ENCODE measurements at regions not wholly inside any gene's neighbourhood (a gene's known extent, or its start where the extent isn't known, plus 50 kb on each side); places are given as distances from the start of the nearest gene placed in this dataset.

DNA sequence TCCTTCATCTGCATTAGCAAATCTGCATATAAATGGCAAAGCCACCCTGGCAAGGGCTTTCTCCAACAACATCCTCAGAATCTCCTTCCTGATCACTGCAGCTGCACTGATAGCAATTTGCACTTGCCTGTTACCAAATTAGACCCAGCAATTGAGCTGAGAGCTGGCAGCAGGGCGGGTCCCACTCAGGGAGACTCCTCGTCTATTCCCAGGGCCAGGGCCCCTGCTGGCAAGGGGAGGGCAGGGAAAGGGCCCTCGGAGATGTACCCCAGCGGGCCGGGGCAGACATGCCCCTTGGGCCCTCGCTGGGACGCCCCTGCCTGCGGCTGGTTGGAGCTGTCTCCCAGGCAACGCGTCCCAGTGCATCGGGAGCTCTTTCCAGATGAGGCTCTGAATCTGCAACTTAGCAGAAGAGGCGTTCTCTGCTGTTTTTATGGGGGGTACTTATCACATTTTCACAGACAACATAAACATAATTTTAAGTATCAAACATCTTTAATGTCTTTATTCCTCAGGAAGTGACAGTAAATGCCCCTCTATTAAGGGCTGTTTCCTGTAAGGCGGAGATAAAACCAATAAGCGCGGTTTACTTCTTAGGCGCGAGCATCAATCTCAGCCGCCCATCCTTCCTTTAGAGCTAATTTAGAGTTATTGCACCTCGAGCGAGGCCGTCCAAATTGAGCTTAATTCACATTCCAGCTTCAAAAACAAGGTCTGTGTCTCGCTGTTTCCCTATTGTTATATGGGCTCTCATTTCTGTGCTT, 249.0 kb upstream of the PPP2R2D start:
- DNase-seq (ENCODE audit: low read depth), result no peak

DNA sequence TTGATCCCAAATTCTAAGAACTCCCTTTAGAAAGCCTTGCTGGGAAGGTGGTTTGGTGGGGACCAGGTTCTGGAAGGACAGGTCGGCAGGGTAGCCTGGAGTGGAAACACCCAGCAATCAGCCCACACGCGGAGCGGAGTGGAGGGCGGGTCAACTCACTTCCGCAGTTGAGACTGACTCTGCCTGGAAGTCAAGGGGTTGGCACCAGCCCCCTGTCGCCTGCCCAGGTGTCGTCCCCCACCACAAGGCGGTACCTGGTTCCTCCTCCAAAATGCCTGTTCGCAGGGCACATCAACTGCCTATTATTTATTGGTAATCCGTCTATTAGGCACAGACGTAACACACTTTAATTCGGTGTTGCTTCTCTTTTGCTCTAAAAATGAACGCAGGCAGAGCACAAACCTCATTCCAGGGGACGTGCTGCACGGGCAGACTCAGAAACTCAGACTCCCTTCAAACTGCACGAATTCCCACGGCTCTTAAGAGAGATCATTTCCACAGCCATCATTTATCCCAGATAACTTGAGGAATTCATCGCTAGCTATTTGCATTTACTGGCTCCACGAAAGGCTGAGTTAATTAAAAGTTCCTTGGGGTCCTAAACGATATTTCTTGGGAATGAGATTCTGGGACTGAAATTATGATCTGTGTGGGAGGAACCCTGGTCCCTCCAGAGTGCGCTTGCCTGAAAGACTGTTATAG, 248.2 kb upstream of the PPP2R2D start:
- DNase-seq (ENCODE audit: low read depth), result no peak

DNA sequence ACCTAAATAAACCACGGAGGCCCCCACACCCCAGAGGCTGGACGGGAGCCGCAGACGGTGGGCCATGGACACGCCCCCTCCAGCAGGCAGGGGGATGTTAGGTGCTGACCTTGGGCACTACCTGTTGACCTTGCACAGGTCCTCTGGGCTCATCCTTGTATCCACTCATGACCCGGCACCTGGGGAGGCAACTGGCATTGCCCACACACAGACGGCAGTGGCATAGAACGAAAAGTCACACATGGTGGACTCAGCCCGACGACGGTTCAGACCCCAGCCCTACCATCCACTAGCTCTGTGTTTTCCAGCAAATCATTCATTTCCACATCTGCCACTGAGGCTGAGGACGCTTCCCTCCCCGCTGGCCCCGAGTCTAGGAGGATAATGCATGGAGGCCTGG, 247.7 kb upstream of the PPP2R2D start:
- no peak for DNase-seq (ENCODE audit: low read depth)

DNA sequence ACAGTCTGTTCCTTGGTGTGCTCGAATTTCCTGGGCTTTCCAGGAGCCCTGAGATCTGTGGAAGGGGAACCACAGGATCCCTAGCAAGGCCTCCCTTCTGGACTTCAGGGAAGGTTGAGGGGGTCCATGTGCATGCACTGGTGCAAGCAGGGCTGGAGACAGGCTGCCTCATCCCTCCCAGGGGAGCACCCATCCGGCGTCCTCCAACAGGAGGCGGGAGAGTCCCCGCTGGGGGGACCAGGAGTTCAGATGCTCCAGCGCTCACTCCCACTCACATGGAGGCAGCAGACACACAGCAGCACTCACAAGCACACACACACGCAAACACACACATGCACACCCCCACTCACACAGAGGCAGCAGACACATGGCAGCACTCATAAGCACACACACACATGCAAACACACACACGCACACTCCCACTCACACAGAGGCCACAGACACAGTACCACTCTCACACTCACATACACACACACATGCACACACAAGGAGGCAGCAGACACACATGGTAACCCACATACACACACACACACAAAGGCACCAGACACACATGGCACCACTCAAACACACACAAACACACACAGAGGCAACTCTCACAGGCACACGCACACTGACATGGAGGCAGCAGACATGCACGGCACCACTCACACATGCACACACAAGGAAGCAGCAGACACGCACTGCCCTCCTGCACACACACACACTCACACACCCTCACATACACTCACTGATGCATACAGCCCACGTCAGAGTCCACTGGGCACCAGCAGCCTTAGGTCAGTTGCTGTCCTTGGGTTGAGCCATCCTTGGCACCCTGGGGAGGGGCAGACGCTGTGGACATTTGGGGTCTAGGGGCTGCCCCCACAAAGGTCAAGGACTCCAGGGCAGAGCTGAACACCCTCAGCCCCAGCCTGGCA, 247.0 kb upstream of the PPP2R2D start:
- no peak for DNase-seq (ENCODE audit: low read depth)

DNA sequence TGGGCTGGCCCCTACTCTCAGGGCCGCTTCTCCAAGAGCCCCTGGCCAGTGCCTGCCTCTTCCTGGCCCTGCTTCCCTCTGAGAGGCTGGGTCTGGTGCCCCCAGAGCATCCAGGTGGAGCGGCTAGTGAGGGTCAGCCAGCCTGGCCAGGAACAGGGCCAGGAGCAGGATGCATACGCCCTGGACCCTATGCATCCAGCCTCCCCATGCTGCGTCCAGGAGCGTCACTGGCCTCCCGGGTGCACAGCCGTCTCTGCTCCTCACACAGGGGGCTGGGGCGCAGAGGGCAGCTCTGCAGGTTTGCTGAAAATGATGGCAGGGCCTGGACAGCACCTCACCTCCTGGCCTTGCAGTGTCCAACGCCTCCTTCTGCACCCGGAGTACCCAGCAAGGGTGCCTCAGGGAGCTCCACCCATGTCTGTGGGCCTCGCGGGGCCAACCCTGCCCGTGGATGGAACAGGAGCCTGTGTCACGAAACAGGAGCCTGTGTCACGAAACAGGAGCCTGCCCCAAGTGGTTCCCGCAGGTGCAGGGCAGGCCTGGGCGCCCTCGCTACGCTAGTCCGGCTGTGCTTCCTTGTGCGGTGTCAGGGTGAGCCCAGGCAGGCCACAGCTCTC, 246.2 kb upstream of the PPP2R2D start:
- no peak for DNase-seq (ENCODE audit: low read depth)

DNA sequence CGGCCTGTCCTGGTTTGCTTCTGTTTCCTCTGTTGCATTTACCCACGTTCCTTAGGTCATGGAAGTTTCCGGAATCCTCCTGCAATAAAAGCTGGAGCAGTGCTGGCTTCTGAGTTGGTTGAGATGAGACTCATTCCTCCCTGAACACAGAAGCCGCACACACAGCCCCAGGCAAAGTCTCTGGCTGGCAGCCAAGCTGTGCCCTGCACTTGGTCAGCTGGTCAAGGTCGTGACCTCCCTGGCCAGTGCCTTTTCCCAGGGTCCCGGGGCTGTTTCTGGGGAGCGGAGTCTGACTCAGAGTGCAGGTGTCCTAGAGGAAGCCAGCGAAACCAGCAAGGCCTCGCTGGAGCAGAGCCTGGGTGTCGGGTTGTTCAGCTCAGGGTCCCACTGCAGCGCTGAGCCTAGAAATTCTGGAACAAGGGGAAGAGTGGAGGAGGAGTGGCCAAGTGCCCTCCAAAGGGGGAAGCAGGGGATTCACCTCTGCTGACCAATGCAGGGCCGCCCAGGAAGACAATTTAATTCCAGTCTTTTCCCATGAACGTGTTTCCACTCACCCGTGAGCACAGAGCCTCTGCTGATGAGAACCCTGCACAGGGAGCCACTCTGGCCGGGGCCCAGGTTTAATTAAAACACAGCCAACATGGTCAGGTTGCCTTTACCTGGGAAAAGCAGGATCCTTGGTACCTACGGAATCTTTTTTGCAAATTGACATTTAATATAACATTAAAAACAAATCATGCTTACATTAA, 245.5 kb upstream of the PPP2R2D start:
- no peak for DNase-seq (ENCODE audit: low read depth)

DNA sequence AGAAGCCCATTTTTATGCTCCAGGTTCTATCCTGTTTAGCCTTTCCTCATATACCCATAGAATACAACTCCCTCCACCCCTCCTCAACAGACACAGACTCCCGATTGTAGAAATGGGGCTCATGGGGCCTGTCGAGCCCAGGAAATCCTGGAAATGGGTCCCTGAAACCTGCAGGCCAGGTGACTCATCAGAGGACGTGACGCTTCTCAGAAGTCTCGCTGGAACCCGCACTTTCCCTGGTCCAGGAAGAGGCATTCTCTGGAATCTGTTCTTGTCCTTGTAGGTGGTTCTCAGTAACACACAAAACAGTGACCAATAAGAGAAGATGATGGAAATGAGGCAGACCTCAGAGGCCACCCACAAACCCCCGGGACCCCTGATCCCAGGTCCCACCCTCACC, 244.8 kb upstream of the PPP2R2D start:
- DNase-seq (ENCODE audit: low read depth), result no peak

DNA sequence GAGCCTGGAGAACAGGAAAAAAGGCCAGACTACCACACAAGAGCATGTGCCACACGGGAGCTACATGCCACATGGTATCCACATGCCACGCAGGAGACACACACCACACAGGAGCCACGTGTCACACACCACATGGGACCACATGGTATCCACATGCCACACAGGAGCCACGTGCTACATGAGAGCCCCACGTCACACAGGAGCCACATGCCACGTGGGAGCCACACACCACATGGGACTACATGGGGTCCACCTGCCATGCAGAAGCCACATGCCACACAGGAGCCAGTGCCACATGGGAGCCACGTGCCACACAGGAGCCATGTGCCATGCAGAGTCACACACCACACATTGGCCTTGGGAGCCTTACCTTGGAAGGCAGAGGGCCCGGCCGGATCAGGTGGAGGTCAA, 244.4 kb upstream of the PPP2R2D start:
- DNase-seq (ENCODE audit: low read depth), result no peak

DNA sequence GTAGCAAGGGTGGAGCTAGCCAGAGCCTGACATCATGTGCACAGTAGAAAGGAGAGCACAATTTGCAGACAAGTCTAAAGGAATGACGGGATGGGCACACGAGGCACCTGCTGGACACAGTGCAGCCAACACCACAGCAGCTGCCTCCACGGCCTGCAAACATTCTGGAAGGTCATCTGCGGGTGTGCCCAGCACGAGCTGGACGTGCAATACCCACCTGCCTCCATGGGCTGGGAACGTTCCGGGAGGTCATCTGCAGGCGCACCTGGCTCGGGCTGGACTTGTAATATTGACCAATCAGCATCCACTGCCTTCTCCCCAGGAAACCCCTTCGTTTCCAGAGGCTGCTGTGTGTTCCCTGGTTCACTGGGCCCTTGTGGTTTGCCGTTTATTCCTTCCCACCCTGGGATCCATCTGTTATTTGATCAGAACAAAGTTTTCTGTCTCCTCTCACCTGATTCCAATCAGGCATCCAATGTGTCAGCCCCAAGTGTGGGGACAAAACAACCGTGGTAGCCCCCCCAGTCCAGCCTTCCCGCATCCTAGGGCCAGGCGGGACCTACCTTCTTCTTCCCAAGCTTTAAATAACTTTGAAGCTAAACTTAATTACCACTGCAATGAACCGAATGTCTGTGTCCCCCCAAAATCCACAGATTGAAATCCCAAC, 243.4 kb upstream of the PPP2R2D start:
- no peak for DNase-seq (ENCODE audit: low read depth)

DNA sequence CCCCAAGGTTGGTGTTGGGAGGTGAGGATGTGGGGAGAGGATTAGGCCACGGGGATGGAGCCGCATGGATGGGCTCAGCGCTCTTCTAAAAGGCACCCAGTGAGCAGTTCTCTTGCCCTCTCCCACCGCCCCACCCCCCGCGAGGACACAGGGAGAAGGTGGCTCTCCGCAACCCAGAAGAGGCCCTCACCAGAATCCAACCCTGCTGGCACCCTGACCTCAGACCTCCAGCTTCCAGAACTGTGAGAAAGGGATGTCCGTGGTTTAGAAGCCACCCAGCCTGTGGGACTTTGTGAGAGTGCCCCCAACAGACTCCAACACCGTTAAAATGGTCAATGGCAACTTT, 242.8 kb upstream of the PPP2R2D start:
- DNase-seq (ENCODE audit: low read depth), result no peak

DNA sequence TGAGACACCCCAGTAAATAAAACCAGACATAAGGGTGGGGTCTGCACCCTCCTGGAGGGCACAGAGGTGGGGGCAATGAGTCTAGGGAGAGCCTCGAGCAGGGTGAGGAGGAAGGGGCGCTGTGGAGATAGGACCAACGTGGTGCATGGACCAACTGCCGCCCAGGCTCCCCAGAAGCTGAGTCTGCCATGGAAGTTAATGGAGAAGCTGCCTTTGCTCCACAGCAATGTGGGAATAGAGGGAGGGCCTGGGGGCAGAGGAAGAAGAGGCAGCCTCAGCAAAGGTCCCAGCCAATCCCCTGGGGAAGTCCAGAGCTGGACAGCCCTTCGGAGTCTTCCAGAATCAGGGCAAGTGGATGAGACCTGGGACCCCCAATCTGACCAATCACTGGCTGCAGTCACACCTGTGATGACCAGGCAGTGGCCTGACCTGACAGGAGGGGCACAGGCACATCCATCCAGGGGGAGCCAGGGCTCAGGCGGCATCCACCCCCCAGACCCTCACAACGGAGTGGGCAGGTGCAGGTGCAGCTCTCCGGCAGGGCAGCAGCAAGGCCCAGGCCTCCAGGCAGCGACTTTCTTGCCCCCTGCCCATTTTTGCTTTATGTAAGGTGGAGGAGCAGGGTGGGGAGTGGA, 242.2 kb upstream of the PPP2R2D start:
- DNase-seq (ENCODE audit: low read depth), result no peak

DNA sequence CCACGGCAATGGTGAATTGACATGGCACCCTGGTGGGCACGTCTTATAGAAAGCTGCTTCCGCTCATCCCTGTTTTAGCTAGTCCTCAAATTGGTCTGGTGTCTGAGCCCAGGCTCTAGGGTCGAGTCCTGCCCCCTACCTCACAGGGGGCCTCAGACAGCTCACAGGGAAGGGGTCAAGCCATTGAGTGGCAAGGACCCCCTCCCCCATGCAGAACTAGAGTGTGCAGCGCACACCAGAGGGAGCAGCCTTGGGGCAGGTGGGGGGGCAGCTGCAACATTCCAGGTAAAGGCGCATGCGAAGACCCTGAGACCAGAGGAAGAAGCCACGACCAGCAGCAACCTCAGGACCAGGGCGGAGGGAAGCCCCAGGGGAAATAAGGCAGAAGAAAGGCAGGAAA, 240.4 kb upstream of the PPP2R2D start:
- DNase-seq (ENCODE audit: low read depth), result no peak

DNA sequence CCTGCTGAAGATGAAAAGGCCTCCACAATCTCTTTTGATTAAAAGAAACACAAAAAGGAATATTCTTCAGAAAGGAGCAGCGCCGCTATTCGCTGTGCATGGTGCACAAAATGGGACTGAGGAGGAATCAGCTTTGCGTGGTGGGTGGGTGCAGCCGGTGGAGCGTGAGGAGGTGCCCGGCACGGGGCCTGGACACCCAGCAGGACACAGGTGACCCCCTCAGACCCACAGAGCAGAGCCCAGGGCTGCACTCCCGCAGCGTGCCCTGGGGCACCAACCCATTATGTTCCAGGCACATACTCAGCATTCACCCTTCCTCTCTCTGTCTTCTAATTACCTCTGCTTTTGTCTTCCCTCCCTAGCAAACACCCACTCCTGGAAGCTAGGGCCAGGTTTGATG, 238.0 kb upstream of the PPP2R2D start:
- DNase-seq (ENCODE audit: low read depth), result no peak

DNA sequence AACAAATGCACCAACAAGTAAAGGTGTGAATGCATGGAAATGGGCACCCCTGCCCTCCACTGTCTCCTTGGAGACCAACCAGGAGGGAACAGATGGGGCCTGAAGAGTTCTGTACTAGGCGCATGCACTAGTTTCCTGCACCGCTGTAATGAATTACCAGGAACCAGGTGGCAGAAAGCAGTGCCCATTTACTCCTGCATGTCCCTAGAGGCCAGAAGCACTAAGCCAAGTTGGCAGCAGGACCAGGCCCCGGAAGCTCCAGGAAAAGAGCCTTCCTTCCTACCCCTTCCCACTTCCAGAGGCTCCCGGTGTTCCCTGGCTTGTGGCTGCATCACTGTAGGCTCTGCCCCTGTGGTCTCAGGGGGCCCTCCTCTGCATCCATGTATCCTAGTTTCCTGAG, 237.5 kb upstream of the PPP2R2D start:
- no peak for DNase-seq (ENCODE audit: low read depth)

DNA sequence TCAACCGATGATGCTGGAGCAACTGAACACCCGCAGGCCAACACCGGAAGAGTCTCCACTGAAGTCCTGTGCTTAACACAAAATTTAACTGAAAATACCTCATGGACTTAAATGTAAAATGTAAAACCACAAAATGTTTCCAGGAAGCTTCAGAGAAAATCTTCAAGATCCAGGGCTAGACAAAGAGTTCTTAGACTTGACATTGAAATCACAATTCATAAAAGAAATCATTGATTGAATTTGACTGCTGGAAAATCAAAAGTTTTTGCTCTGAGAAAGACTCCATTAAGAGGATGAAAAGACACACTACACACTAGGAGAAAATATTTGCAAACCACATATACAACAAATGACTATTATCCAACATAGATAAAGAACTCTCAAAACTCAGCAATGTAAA, 234.7 kb upstream of the PPP2R2D start:
- DNase-seq (ENCODE audit: low read depth), result no peak

DNA sequence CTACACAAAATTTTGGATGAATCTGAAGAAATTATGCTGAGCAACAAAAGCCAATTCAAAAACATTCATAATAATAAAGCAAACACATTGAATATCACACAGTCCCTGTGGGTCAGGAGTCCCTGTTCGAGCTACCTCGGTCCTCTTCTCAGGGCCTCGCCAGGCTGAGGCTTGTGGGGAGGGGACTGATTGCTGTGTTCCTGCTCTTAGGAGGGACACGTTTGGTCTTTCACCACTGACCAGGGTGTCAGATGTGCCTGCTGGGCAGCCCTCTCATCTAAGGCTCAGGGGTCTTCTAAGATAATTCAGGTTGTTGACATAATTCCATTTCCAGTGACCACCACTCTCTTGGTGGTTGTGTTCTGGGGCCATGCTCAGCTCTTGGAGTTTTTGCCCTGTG, 233.8 kb upstream of the PPP2R2D start:
- DNase-seq (ENCODE audit: low read depth), result no peak

DNA sequence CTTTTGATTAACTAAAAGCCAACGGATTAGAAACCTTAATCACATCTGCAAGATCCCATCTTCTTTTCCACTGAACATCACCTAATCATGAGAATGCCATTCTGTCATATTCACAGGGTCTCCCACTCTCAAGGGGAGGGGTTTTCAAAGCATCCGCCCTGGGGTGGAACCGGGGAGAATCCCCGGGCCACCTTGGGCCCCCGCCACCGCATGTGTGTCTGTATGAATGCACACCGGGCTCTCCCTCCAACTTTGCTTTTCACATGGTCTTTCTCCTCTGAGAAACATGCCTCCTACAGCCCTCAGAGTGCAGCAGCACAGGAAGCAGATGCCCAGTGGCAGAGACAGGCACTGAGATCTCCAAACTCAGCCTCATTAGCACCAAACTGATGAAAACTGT, 233.2 kb upstream of the PPP2R2D start:
- DNase-seq (ENCODE audit: low read depth), result no peak

DNA sequence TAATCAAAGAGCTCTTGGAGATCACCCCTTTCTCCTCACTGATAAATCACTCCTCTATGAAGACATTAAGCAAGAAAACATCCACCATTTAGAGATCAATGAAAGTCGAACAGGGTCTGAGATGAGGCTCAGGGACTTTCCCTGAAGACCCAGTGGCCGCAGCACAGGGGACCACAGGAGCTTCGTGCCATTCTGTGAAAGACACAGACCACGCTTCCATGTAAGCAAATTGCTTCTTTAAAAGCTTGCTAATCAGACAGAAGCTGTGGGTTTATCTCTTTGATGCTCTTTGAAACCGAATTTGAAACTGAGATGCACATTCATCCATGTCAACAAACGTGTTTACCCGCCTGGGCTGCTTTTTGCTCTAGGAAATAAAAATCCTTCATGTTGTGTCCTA, 231.9 kb upstream of the PPP2R2D start:
- DNase-seq (ENCODE audit: low read depth), result no peak

DNA sequence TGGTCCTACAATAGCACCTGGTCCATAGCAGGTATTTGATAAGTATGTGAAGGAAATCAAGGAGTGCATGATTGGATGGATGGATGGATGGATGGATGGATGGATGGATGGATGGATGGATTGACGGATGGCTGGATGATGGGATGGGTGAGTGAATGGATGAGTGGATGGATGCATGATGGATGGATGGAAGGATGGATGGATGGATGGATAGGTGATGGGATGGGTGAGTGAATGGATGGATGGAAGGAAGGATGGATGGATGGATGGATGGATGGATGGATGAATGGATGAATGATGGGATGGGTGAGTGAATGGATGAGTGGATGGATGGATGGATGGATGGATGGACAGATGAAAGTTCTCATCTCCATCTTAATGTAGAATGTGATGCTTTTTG, 231.0 kb upstream of the PPP2R2D start:
- DNase-seq (ENCODE audit: low read depth), result no peak

DNA sequence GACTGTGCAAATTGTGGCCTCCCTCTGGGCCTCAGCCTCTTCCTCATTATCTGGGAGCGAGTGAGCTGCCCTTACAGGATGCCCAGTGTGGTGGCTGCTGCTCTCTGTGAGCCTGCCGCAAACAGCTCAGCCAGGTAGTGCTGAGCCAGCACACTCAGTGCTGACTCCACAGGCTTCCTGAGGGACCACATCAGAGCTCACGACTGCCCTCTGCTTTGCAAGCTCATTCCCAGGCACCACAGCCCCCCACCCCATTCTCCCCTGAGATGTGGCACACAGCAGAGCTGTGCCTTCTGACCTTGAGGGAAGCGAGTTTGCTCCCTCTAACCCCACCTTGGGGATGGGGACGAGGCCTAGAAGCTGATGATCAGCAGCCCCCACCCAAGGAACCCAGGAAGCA, 230.5 kb upstream of the PPP2R2D start:
- DNase-seq (ENCODE audit: low read depth), result no peak

DNA sequence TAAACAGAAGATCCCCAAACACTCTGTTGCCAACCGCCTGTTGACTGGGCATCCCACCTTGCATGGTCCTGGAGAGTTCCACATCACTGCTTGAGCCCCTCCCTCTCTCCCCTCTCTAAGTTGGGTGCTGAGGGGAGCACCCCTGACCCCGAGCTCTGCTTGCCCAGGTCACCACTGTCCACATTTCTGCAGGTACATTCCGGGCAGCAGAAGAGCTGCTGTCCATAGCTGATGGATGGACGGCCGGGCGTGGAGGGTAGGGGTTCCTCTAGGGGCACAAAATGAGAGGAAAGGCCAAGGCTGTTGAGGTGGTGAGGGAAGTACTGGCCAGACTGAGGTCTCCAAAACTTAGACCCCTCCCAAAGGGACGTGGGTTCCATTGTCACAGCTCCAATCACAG, 227.4 kb upstream of the PPP2R2D start:
- DNase-seq (ENCODE audit: low read depth), result no peak

Measured in non-pigmented ciliary epithelial cell (primary cell).